Heart right ventricle (tissue), 16 donors: ENCODE measurements at regions not wholly inside any gene's neighbourhood (a gene's known extent, or its start where the extent isn't known, plus 50 kb on each side); places are given as distances from the start of the nearest gene placed in this dataset.
A peak's percentile ranks its signal among the peaks of the same experiment; 100 is the strongest.

ENCODE experiments used
- ATAC-seq, 8 donors: fragments of 200-7000 bp; cut with Tn5 transposase; one replicate each; pipeline ENCODE4 v1.9.1; 2020; ENCODE audit warnings: mild to moderate bottlenecking in 8 of 8, moderate library complexity in 8 of 8, moderate number of reproducible peaks in 1 of 8
- DNase-seq, 2 donors: peaks; one replicate each; pipeline ENCODE4 v3.0.0-alpha.2; 2020
- H3K27ac ChIP-seq, 10 donors: fragments of 200-600 bp; sonication (generic) in 2 of 10; one replicate each; pipeline versions ENCODE4 v1.5.0 to v1.8.0; 2020 to 2022; ENCODE audit warnings: mild to moderate bottlenecking in 3 of 10
- H3K27me3 ChIP-seq, 7 donors: fragments of 200-600 bp; one replicate each; pipeline ENCODE4 v1.8.0; 2021 to 2022; ENCODE audit warnings: mild to moderate bottlenecking in 2 of 7
- H3K36me3 ChIP-seq, 9 donors: fragments of 200-600 bp; sonication (generic) in 1 of 9; one replicate each; pipeline versions ENCODE4 v1.5.0 to v1.8.0; 2020 to 2022; ENCODE audit warnings: mild to moderate bottlenecking in 2 of 9
- H3K4me1 ChIP-seq, 9 donors: fragments of 200-600 bp; sonication (generic) in 1 of 9; one replicate each; pipeline versions ENCODE4 v1.5.0 to v1.8.0; 2020 to 2022; ENCODE audit warnings: mild to moderate bottlenecking in 4 of 9
- H3K4me3 ChIP-seq, 10 donors: fragments of 200-600 bp; sonication (generic) in 2 of 10; one replicate each; pipeline versions ENCODE4 v1.5.0 to v1.8.0; 2020 to 2022; ENCODE audit warnings: mild to moderate bottlenecking in 7 of 10, moderate library complexity in 2 of 10
- H3K9me3 ChIP-seq, 11 donors: fragments of 200-600 bp in 10 of 11; sonication (generic) in 2 of 11; one replicate each; pipeline versions ENCODE4 v1.5.0 to v1.8.0; 2013 to 2022; ENCODE audit warnings: mild to moderate bottlenecking in 2 of 11, control low read depth in 1 of 11, moderate library complexity in 1 of 11
- WGBS, 2 donors: extraction: QIAGEN DNeasy Blood & Tissue Kit; methylation state at CpG; one replicate each; pipeline ENCODE4 v1.1.7; 2013; ENCODE audit warnings: inconsistent platforms in 1 of 2; 5-methylcytosine and 5-hydroxymethylcytosine counted together
- intact Hi-C, 10 donors: fragments of 100-400 bp; cut with DNase I; formaldehyde crosslinking; loops; one replicate each; pipeline versions ENCODE4 v1.11.1 to v1.14.2; 2022
- TF ChIP-seq, protein P1 (sequence below), 9 donors: fragments of 200-600 bp; sonication (generic) in 2 of 9; IDR thresholded peaks; one replicate each; pipeline versions ENCODE4 v1.5.0 to v1.8.0; 2021 to 2022; ENCODE audit warnings: antibody characterized with exemption in 9 of 9, mild to moderate bottlenecking in 5 of 9, moderate library complexity in 1 of 9
- donor health status: Arrhythmogenic right ventricular cardiomyopathy.
- donor health status: ischemic (EF 13 %, LVEDD 7.1; RV severe dilation, severe dysfunction).
- donor health status: healthy with polysubstance abuse.
- donor health status: DM: no; HTN: yes; CAD: no.
- donor health status: DM: no; HTN: no; CAD: no.
- donor health status: ischemic (EF 25% LVEDD 6.9; RV normal size, moderate dysfunction).
- donor health status: ischemic (EF 25% LVEDD 5.7; RV mildly dilated, moderate dysfunction).
- donor health status: healthy.
- donor health status: DM: yes; HTN: yes; CAD: no.
- donor health status: Ischemic cardiomyopathy.
- donor health status: ischemic (EF 35%, LVEDD 5.7; RV mildly dilated, moderate dysfunction).
- donor health status: nonischemic (EF 11% LVEDD 7.7; RV severe dilation, severe dysfunction).
- donor health status: DM: yes; HTN: yes; CAD: no.
- donor health status: PGD.
- donor health status: ischemic (EF 29% LVEDD 5.4; RV normal size, mild dysfunction).
- donor health status: nonischemic (EF 23%, LVEDD 6.1; RV moderate dilation, normal function).

DNA sequence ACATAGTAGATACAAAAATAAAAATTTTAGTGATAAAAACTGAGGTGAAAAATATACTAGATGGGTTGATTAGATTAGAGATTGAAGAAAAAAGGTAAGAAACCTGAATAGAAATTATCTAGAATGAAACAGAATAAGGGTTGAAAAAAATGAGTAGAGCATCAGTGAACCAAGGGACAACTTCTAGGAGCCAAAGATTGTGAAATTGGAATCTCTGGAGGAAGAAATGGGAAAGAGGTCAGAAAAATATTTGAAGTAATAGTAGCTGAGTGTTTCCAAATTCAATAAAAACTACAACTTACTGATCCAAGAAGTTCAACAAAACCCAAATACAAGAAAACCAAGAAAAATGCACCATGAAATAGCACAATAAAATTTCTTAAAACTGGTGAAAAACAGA lies 116.6 kb upstream of the STARD4 start:
- ATAC-seq (peak in 1 of 8 donors; percentile 42), DNase-seq (no peak)
- intact Hi-C loops = no loop called here
- Histone ChIP-seq H3K36me3 (no peaks in the 10 kb centered on the region), H3K27me3 (no peaks in the 10 kb centered on the region), H3K4me1 (no peaks in the 10 kb centered on the region), H3K4me3 (no peak overlapping the region), H3K27ac (no peak overlapping the region), H3K9me3 (no peaks in the 10 kb centered on the region)
- TF ChIP-seq, protein P1, sequence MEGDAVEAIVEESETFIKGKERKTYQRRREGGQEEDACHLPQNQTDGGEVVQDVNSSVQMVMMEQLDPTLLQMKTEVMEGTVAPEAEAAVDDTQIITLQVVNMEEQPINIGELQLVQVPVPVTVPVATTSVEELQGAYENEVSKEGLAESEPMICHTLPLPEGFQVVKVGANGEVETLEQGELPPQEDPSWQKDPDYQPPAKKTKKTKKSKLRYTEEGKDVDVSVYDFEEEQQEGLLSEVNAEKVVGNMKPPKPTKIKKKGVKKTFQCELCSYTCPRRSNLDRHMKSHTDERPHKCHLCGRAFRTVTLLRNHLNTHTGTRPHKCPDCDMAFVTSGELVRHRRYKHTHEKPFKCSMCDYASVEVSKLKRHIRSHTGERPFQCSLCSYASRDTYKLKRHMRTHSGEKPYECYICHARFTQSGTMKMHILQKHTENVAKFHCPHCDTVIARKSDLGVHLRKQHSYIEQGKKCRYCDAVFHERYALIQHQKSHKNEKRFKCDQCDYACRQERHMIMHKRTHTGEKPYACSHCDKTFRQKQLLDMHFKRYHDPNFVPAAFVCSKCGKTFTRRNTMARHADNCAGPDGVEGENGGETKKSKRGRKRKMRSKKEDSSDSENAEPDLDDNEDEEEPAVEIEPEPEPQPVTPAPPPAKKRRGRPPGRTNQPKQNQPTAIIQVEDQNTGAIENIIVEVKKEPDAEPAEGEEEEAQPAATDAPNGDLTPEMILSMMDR (IDR thresholded peaks at IDR 0.05) = no peak

DNA sequence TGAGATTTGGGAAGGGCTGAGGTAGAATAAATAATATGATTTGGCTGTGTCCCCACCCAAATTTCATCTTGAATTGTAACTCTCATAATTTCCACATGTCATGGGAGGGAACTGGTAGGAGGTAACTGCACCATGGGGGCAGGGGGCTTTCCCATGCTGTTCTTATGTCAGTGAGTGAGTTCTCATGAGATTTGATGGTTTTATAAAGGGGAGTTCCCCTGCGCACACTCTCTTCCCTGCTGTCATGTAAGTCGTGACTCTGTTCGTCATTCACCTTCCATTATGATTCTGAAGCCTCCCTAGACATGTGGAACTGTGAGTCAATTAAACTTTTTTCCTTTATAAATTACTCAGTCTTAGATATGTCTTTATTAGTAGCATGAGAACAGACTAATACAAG lies 115.5 kb upstream of the STARD4 start:
- Histone ChIP-seq H3K4me1 (no peaks in the 10 kb centered on the region), H3K9me3 (no peaks in the 10 kb centered on the region), H3K4me3 (no peak overlapping the region), H3K36me3 (no peaks in the 10 kb centered on the region), H3K27me3 (no peaks in the 10 kb centered on the region), H3K27ac (no peak overlapping the region)
- WGBS, 2 donors = 97 to 99% methylated on average over 3 of the region's 3 CpGs
- intact Hi-C loops = no loop called here
- TF ChIP-seq, protein P1 (IDR thresholded peaks at IDR 0.05) = no peak
- no peak for ATAC-seq
- no peak for DNase-seq

DNA sequence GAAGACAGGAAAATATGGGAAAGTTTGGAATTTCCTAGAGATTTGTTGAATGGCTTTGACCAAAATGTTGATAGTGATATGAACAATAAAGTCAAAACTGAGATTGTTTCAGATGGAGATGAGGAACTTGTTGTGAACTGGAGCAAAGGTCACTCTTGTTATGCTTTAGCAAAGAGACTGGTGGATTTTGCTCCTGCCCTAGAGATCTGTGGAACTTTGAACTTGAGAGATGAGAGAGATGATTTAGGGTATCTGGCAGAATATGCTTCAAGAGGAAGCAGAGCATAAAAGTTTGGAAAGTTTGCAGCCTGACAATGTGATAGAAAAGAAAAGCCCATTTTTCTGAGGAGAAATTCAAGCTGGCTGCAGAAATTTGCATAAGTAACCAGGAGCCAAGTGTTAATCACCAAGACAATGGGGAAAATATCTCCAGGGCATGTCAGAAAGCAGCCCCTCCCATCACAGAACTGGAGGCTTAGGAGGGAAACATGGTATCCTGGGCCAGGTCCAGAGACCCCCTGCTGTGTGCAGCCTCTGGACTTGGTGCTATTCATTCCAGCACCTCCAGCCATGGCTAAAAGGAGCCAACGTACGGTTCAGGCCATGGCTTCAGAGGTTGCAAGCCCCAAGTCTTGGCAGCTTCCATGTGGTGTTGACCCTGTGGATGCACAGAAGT lies 114.3 kb upstream of the STARD4 start:
- Histone ChIP-seq H3K4me3 (no peak overlapping the region), H3K9me3 (no peaks in the 10 kb centered on the region), H3K4me1 (no peaks in the 10 kb centered on the region), H3K36me3 (no peaks in the 10 kb centered on the region), H3K27me3 (no peaks in the 10 kb centered on the region), H3K27ac (no peak overlapping the region)
- DNase-seq (no peak), ATAC-seq (no peak)
- 77 to 82% methylated on average over 2 of the region's 2 CpGs for WGBS, 2 donors
- intact Hi-C loops = no loop called here
- TF ChIP-seq, protein P1 (IDR thresholded peaks at IDR 0.05) = no peak

DNA sequence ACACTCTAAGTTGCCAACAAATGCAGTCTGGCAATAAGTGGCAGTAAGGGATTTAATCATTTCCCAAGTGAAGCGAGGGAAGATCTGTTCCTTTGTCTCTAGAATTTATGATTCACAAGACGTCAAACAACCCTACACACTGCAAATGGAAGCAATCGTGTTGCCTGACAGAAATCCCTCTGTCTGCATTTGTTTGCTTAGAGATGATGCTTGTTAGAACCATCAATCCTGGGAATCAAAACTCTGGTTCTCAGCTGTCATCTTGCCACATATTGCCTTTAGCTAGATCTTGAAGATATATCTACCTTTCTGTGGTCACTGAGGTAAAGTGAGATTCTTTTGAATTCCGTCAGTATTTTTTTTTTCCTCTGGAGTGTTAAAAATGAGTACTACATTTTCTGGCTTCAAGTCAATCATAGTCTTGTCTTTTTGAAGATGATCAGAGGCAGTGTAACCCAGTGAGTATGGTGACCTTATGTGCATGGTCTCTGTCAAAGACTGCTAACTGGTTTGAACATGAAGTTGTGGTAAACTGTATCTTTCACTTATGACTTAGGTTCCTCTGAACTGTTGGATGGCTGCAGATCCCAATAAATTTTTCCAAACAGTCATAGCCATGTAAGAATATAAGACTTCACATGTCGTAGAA lies 106.4 kb upstream of the STARD4 start:
- Histone ChIP-seq H3K27ac (no peak overlapping the region), H3K27me3 (no peaks in the 10 kb centered on the region), H3K4me3 (no peak overlapping the region), H3K36me3 (no peaks in the 10 kb centered on the region), H3K9me3 (peaks cover 0 to 9% (median 0%) of the 10 kb centered on the region in 11 donors), H3K4me1 (no peaks in the 10 kb centered on the region)
- 92 to 94% methylated on average over 5 of the region's 5 CpGs for WGBS, 2 donors
- TF ChIP-seq, protein P1 (IDR thresholded peaks at IDR 0.05) = no peak
- ATAC-seq (no peak), DNase-seq (no peak)
- intact Hi-C loops = no loop called here
